SU-DHL-6 (cell line): ENCODE measurements at regions not wholly inside any gene's neighbourhood (a gene's known extent, or its start where the extent isn't known, plus 50 kb on each side); places are given as distances from the start of the nearest gene placed in this dataset.

Experiments used
- CTCF ChIP-seq: fragments of 200-600 bp; sonication (generic); IDR thresholded peaks from one replicate; pipeline ENCODE4 v1.5.1; 2017; ENCODE audit warnings: antibody characterized with exemption, mild to moderate bottlenecking, low read length, moderate library complexity; ENCODE audit not compliant: insufficient read depth, poor library complexity, severe bottlenecking
- EZH2phosphoT487 ChIP-seq: fragments of 200-600 bp; sonication (generic), shearing (Covaris generic); conservative IDR thresholded peaks from 2 replicates; pipeline ENCODE4 v1.6.1; 2018; ENCODE audit warnings: mild to moderate bottlenecking, antibody characterized with exemption, low read length, moderate library complexity, mixed read lengths

- TF ChIP-seq CTCF: no peak
- no peak for TF ChIP-seq EZH2phosphoT487
These were observed 353.0 kb downstream of the PLK2 start for GRCh38 chr5:58106754-58107410.
